ENCODE measurements at regions not wholly inside any gene's neighbourhood (a gene's known extent, or its start where the extent isn't known, plus 50 kb on each side); places are given as distances from the start of the nearest gene placed in this dataset.
"Not testable (repeated sequence)": the region's sequence is repeated elsewhere in the genome, so short reads cannot be mapped to it uniquely, and the experiment has no call there.

DNA sequence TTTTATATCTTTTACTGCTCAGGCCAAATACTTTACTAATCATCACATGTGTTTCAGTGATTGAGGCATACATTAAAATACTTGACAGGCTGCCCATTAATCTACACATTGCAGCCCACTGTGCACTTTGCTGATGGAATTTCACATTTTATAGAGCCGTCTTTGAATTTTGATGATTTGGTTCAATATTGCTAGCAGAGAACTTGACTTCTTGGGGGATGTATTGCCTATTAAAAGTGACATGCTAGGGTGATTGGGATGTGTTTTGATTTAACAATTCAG, 1291.0 kb upstream of the GYPC start:
- no peak for DNase-seq (ENCODE audit: low read depth)

DNA sequence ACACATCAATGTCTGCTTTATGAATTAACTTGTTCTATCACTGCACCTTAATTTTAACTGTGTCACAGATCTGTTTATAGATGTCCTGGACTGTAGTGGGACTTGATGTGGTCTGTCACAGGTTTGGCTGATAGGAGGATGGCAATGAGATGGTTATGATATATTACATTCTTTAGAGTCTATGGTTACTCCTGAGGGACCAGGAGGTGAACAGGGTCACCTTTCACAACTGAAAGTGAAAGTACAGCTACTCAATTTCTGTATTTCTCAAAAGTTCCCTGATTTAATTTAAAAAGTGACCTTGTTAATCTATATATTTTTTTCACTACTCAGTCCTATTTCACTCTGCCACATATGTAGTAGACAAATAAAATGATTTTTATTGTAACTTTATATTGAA, 1284.1 kb upstream of the GYPC start:
- DNase-seq (ENCODE audit: low read depth), result no peak

DNA sequence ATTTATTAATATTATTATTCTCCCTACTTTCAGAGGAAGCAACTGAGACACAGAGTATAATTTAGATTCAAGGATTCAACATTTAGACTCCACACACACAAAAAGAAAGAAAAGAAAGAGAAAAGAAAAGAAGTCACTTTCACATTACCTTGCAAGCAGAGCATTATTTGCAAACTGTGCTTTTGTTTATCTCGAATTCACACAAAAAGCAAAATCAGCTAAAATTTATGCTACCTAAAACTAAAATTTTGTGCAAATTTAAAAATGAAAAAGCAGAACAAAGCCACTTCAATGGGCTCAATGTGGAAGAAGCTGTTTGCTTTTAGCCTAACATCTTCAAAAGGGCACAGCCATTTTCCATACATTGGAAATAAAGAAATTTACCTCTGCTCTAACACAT, 1282.7 kb upstream of the GYPC start:
- no peak for DNase-seq (ENCODE audit: low read depth)

DNA sequence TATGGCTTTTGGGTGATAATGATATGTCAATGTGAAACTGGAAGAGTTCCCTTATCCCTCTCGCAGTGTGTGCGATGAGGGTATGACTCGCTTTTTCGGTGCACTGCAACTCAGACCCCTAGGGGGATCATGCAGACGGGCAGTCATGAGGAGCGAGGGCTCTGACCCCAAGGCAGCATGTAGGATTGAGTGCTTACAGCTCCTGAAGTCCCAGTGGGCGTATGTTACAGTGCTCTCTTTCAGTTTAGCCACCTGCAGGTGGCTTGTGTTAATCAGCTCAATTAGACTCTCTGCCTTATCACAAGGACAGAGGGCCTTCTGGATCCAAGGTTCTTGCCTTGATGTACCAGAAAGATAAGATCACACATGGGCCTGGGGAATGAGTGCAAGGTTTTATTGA, 1269.9 kb upstream of the GYPC start:
- no peak for DNase-seq (ENCODE audit: low read depth)

DNA sequence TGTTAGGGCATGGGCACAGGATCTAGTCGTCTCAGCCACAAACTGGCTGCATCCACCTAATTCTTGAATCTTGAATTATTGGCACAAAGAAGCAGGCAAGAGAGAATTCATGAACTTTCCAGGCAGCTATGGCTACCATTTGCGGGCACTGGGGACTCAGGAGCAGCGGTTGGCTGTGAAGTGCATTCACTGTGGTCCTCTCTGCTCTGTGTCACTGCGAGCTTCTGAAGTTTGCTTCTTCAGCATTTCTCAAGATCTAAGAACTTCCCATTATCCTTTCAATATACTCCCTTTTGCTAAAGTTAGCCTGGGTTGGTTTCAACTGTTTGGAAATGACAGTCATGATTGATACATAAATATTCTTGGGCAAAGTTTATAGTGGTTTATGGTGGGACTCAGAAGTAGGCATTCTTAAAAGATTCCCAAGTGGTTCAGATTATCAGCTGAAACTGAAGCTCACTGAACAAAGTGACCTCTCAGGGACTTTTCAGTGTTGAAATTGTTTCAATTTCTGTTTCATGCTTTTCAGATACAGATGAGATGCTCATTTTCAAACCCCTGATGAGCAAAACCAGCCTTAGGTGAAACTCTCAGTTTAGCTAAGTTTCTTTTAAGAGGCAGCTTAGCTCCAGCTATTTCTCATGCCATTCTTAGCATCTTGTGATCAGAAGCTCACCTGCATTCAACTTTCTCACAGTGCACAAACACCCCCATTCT, 1258.3 kb upstream of the GYPC start:
- no peak for DNase-seq (ENCODE audit: low read depth)

DNA sequence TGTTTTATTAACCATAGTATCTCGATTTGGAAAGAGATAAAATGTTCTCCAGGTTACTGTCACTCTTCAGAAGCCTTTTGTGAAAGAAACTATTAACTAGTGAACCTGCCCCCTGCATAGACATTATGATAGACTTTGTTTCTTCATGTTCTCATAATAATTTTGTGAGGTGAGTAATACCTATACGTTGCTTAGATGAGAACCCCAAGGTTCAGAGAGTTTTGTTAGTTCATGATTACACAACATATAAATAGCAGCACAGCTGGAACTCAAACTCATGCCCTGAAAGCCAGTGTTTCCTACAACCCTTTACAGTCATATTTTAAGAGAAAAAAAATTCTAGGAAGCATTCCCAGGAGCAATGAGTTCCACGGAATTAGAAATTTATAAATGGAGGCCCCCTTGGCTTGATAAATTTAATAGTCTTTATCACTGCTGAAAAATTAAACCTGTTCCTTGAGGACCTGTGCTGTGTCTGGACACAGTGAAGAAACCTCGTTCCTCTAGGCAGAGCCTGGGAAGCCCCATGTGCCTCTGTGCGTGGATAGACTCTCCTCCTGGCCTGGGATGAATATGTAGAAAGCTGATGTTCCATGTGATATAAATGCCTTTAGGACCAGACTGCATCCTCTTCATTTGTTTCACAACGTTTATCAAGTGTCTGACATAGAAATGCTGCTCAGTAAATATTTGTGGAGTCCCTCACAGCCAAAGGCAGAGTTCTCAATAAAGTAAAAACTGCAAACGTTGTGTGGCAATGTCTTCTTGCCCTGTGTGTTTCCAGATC, 1257.0 kb upstream of the GYPC start:
- DNase-seq (ENCODE audit: low read depth), result no peak

DNA sequence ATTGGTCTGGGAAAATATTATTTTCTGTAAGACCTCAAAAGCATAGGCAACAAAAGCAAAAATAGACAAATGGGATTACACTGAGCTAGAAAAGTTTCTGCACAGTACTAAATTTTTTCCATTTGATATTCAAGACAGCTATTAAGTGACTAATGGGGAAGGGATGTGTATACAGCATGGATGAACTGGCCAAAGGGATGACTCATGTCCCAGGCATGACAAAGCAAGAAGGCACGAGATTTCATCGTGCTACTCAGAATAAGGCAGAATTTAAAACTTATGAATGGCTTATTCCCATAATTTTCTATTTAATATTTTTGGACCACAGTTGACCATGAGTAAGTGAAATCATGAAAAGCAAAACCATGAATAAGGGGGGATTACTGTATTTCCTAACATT, 1250.1 kb upstream of the GYPC start:
- no peak for DNase-seq (ENCODE audit: low read depth)

DNA sequence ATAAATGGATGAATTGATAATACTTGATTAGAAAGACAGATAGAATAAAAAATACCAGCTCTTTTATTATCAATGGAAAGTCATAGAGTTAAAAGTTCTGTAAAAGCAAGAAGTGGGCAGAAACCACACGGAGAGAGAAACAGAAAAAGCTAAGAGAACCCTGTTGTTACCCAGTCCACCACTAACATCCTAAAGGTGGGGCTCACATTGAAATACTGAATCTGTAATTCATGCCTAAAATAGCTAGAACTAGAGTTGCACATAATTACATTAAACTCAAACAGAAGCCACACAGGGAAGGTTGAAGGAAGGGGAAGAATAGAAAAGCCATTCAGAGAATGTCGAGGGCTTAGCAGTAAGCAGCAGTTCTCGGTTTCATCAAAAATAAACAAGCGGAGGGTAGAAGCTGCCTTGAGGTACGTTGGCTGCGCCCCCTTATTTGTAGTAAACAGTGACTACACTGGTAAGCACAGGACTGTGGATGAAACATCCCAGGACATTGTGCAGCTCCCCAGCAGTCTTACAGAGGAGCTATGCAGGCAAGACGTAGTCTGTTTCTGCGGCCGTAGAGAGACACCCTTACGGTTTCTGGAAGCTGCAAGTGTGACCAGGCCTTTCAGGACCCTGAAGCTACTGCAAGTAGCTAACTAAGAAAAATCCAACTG, 1247.0 kb upstream of the GYPC start:
- no peak for DNase-seq (ENCODE audit: low read depth)

DNA sequence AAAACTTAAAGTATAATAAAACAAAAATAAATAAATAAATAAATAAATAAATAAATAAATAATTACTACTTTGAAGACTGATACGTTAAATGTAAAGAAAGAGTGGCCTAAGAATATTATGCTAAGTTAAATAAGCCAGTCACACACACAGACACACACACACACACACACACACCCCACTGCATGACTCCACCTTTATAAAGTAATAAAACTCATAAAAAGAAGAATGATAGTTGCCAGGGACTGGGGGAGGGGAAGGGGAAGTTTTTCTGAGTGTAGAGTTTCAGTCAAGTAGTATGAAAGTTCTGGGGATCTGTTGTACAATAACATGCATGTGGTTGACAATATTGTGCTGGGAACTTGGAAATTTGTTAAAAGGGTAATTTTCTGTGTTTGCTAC, 1237.5 kb upstream of the GYPC start:
- no peak for DNase-seq (ENCODE audit: low read depth)

DNA sequence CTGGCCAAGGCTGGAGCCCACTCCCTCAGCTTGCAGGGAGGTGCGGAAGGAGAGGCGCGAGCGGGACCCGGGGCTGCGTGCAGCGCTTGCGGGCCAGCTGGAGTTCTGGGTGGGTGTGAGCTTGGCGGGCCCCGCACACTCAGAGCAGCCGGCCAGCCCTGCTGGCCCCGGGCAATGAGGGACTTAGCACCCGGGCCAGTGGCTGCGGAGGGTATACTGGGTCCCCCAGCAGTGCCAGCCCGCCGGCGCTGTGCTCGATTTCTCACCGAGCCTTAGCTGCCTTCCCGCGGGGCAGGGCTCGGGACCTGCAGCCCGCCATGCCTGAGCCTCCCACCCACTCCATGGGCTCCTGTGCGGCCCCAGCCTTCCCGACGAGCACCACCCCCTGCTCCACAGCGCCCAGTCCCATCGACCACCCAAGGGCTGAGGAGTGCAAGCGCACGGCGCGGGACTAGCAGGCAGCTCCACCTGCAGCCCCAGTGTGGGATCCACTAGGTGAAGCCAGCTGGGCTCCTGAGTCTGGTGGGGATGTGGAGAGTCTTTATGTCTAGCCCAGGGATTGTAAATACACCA, 1233.7 kb upstream of the GYPC start:
- not testable (repeated sequence) for DNase-seq (ENCODE audit: low read depth)

DNA sequence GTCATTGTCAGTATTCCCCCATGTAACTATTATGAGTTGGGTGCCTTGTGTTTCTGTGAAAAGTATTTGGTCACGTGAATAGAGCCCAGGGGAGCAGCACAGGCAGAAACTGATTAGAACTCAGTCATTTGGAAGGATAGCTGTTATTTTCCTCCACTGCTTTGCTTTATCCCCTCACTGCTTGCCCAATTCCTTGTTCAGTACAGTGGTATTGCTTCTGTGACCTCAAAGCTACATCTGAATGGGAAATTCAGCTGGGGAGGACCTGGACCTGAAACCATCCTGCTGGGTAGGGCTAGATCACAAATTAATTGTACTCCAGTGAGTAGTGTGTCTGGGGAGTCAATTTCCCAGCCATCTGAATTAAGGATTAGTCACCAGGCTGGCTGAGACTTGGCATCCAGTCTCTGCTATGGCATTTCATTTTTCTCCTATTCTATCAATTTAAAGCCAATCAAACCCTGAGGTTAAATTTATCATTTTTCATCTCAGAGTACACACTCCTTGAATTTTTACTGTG, 1231.6 kb upstream of the GYPC start:
- no peak for DNase-seq (ENCODE audit: low read depth)

DNA sequence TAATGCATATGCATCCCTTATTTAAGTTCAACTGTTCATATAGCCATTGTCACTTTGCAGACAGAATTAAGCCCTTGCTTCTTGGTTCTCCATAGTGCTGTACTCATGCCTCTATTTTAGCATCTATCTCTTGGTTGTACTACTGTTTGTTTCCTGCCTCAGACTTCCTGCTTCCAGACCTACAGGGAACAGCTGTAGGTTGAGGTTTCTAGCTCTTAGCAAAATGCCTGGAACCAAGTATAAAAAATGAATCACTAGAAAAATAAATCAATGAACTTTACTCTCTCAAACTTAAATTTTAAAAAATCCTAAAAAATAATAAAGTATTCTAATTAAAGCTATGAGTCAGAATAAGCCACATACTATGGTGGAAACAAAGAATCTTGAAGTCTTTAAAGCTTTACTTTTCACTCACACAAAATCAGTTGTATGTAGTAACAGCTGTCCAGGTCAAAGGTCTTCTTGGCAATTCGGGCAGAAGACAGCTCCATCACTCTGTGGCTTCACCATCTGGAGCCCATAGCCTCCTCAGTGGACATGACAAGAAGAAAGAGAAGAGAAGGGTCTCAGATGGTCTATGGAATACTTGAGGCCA, 1228.1 kb upstream of the GYPC start:
- no peak for DNase-seq (ENCODE audit: low read depth)

DNA sequence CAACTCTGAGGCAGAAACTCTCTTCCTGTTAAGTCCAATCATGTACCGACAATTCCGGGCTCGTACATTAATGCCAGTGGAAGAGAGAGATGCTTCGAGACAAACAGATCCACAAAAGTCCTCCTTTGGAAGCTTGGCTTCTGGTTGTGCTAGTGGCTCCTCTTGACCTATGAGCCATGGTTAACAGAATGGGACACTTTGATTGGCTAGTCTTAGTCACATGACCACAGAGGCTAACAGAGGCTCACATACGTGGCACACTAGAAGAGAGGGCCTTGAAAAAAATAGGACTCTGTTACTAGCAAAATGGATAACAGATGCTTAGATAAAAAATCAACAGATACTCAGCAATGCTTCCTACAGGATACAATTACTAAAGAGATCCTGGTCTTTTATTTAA, 1211.9 kb upstream of the GYPC start:
- no peak for DNase-seq (ENCODE audit: low read depth)

DNA sequence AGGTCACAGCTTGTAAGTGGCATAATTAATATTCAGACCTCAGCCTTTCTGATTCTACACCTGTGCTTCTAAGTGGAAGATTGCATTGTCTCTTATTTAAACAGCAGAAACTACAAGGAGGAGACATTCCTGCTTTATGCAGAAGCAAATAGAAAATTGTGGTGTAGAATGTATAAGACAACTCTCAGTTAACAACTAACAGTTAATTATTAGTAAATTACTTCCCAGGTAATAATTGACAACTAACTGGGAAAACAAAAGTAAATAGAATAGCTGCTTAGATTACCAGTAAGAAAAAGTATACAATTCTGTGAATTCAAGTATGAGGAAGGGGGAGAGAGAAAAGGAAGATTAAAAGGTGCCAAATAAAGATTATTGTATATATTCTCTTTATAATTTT, 1210.5 kb upstream of the GYPC start:
- DNase-seq (ENCODE audit: low read depth), result no peak

DNA sequence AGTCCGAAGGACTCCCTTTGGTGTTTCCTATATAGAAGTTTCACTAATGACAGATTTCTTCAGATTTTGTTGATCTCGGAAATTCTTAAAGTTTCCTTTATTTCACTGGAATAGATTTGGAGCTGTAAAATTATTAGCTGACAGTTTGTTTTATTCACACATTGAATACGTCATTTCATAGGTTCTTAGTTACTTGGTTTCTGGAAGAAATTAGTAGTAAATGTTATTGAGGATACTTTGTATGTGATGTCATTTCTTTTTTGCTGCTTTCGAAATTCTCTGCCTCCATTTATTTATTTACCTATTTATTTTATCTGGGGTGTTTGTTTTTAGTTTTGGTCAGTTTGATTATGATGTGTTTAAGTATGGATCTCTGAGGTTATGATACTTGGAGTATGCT, 1205.9 kb upstream of the GYPC start:
- no peak for DNase-seq (ENCODE audit: low read depth)

DNA sequence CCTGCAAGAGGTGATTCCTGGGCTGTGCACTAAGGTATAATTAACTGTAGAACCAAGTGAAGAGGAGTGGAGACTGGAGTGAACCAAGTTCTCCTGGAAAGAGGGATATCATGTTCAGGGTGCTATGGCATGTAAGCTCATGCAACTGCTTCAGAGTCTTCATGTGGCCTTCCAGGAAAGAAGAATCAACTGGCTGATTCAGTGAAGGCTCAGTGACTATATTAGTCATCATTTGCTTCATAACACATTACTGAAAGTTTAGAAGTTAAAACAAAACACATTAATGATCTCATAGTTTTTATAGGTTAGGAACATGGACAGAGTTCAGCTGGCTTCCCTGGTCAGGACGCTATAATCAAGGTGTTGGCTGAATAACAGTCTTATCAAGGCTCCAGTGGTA, 1200.8 kb upstream of the GYPC start:
- no peak for DNase-seq (ENCODE audit: low read depth)

DNA sequence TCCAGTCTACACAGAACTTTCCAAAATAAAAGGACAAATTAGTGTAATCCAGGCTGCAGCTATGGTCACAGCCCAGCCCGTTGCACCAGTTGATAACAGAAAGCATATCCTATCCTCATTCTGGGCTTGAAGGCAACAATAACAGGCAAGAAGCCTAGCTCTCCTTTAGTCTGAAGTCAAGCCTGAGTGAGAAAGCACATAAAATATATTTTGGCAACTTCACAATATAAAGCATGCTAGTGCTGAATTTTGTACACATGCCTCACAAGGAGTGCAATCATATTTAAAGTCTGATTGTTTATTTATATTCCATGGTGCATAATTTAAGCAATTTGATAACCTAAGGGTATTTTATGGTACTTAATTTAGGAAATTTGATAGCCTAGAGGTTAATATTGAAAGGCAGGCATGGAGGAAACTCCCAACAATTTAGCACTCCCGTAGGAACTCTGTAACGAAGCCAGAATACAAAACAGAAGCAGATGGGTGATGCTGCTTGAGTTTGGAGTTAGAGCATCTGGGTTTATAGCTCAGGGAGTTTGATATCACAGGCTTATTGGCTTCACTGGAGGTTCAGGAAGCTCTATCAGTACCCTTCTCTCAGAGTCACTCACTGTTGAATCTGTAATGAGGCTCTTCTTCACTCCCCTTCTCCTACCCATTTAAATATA, 1199.1 kb upstream of the GYPC start:
- no peak for DNase-seq (ENCODE audit: low read depth)

DNA sequence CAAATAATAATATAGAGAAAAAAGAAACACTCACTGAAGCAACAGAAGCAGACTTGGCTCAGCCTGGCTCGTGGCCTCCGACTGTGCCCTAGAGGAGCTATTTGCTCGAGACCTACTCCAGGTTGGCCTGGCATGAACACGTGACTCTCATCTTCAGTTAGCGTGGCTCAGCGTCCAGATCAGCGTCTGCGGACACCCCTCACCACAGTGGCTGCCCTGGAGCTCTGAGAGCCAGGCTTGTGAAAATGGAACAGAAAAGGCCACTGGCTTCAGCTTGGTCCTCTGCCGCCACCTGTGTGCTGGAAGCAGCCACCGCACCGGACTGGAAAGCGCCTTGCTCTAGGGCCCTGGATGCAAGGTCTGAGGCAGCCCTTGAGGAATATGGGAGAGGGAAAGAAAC, 1184.0 kb upstream of the GYPC start:
- DNase-seq (ENCODE audit: low read depth), result no peak

DNA sequence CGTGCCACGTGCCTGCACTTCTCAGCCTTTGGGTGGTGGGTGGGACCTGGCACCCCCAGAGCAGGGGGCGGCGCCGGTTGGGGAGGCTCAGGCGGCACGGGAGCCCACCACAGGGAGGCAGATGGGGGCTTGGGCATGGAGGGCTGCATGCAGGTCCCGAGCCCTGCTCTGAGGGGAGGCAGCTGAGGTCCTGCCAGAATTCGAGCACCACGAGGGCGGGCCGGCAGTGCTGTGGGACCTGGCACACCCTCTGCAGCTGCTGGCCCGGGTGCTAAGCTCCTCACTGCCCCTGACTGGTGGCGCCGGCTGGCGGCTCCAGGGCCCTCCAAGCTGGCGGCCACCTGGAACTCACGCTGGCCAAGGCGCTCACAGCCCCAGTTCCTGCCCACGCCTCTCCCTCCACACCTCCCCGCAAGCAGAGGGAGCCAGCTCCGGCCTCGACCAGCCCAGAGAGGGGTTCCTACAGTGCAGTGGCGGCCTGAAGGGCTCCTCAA, 1176.8 kb upstream of the GYPC start:
- DNase-seq (ENCODE audit: low read depth), result no peak

DNA sequence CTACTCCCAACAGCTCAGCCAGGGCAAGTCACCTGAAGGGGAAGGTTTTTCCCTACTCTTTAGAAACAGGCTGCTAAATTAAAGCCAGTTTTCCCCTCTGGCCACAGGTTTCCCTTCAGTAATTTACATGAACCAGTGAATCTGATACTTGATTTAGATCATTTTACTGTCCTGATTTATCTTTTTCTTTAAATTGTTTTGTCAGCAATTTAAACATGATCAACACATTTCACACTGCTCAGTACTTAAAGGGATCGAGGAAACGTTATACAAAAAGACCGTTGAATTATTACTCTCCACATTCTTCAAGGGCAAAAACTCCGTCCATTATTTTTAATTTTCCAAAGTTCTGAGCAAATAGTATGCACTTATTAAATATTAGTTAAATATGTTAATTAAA, 1165.7 kb upstream of the GYPC start:
- no peak for DNase-seq (ENCODE audit: low read depth)

DNA sequence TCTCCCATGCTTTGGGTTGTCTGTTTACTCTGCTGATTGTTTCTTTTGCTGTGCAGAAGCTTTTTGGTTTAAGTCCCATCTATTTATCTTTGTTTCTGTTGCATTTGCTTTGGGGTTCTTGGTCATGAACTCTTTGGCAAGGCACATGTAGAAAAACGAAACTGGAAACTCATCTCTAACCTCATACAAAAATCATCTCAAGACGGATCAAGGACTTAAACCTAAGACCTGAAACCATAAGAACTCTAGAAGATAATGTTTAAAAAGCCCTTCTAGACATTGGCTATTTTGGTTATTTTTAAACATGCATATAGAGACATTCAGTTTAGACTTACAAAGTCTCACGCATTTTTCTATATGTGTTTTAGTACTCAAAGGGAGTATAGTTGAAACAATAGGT, 1164.3 kb upstream of the GYPC start:
- no peak for DNase-seq (ENCODE audit: low read depth)

DNA sequence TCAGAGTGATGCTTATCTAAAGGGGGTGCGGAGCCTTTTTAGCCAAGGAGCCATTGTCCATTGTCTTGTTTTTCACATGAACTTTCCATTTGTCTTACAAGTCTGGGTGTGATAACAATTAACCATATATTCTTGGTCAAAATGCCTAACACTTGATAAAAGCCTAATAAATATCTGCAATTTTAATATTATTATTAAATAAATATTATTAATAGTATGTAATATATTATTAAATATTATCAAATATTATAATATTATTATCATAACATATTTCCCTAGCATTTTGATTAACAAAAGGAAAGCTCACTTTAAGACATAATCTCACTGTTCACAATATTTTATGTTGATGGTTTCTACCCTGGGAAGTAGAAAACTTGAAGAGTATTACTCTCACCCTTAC, 1143.6 kb upstream of the GYPC start:
- no peak for DNase-seq (ENCODE audit: low read depth)
